GM12878 (cell line): ENCODE measurements at regions not wholly inside any gene's neighbourhood (a gene's known extent, or its start where the extent isn't known, plus 50 kb on each side); places are given as distances from the start of the nearest gene placed in this dataset.

Experiments used
- ATAC-seq: fragments of 200-7000 bp; cut with Tn5 transposase; 3 replicates; pipeline ENCODE4 v1.9.1; 2020; ENCODE audit warnings: mild to moderate bottlenecking, moderate library complexity
- BruUV-seq: library from RNA; stranded (reverse); fragments of 400-500 nt; replicated peaks from 2 replicates; lab custom pipeline; 2021; lab: Mats Ljungman, UMichigan
- CTCF ChIA-PET: fragments of 300-600 bp; sonication (Branson Sonifier 250); formaldehyde crosslinking; extraction: SDS; loops from one replicate; lab custom pipeline; 2021; ENCODE audit warnings: inconsistent platforms; lab: Yijun Ruan, JAX
- POLR2A ChIA-PET: fragments of 350-600 bp; formaldehyde crosslinking; extraction: SDS; loops from one replicate; lab custom pipeline; 2021; ENCODE audit warnings: inconsistent platforms; lab: Charles Lee
- RAD21 ChIA-PET: fragments of 300-600 bp; sonication (Branson Sonifier 250); formaldehyde crosslinking; loops from one replicate; lab custom pipeline; 2023; ENCODE audit warnings: antibody characterized with exemption; ENCODE audit not compliant: unreplicated experiment; lab: Charles Lee
- SMC1A ChIA-PET: fragments of 300-600 bp; sonication (Branson Sonifier 250); formaldehyde crosslinking; loops from one replicate; lab custom pipeline; 2023; ENCODE audit not compliant: unreplicated experiment, uncharacterized antibody; lab: Charles Lee
- DNase-seq: peaks from one replicate; pipeline ENCODE4 v3.0.0-alpha.2; 2011; ENCODE audit warnings: low read depth, low spot score
- FAIRE-seq: peaks from 3 replicates; lab custom pipeline; 2011; peaks lifted over from hg19 to GRCh38; lab: Jason Lieb, UNC
- H2AFZ ChIP-seq: 2 replicates; pipeline ENCODE4 v1.6.0; 2011; ENCODE audit warnings: low read depth, low read length, control low read depth; ENCODE audit not compliant: control insufficient read depth
- H3K27ac ChIP-seq: 2 replicates; pipeline ENCODE4 v1.5.1; 2011; ENCODE audit warnings: control low read depth; ENCODE audit not compliant: control insufficient read depth, insufficient read depth
- H3K27me3 ChIP-seq, 2 experiments: replicated peaks in 1 of 2; 2 replicates each; pipeline versions ENCODE4 v1.6.0 to v1.6.1; 2011; ENCODE audit warnings: low read length in 1 of 2; ENCODE audit not compliant: control insufficient read depth in 2 of 2, insufficient read depth in 2 of 2
- H3K36me3 ChIP-seq, 2 experiments: 2 replicates each; pipeline ENCODE4 v1.5.1; 2011; ENCODE audit warnings: low read length in 1 of 2; ENCODE audit not compliant: control insufficient read depth in 2 of 2, insufficient read depth in 2 of 2
- H3K4me1 ChIP-seq: 2 replicates; pipeline ENCODE4 v1.6.1; 2011; ENCODE audit warnings: mild to moderate bottlenecking, low read length, moderate library complexity, mixed read lengths; ENCODE audit not compliant: control insufficient read depth, insufficient read depth
- H3K4me2 ChIP-seq: 2 replicates; pipeline ENCODE4 v1.6.0; 2011; ENCODE audit warnings: control low read depth; ENCODE audit not compliant: control insufficient read depth, insufficient read depth
- H3K4me3 ChIP-seq: fragments of 200-600 bp; sonication (generic); 2 replicates; pipeline ENCODE4 v1.5.1; 2016
- H3K79me2 ChIP-seq: 2 replicates; pipeline ENCODE4 v1.6.0; 2011; ENCODE audit warnings: low read length; ENCODE audit not compliant: control insufficient read depth, insufficient read depth
- H3K9ac ChIP-seq: 2 replicates; pipeline ENCODE4 v1.8.0; 2011; ENCODE audit warnings: low read length, control low read depth, mixed read lengths; ENCODE audit not compliant: control insufficient read depth, insufficient read depth
- H3K9me3 ChIP-seq: replicated peaks from 3 replicates; pipeline ENCODE4 v1.5.1; 2011; ENCODE audit warnings: mild to moderate bottlenecking, low read length; ENCODE audit not compliant: control insufficient read depth, insufficient read depth
- H4K20me1 ChIP-seq: 2 replicates; pipeline ENCODE4 v1.6.0; 2011; ENCODE audit not compliant: control insufficient read depth, insufficient read depth
- BMI1 ChIP-seq: fragments of 450-650 bp; IDR thresholded peaks from 2 replicates; pipeline ENCODE4 v1.6.1; 2016; ENCODE audit warnings: mild to moderate bottlenecking, moderate library complexity, borderline replicate concordance
- EED ChIP-seq: sonication (generic); IDR thresholded peaks from 2 replicates; pipeline ENCODE4 v1.6.1; 2016; ENCODE audit warnings: antibody characterized with exemption, low read depth
- GABPA ChIP-seq: IDR thresholded peaks from 2 replicates; pipeline ENCODE4 v1.6.1; 2014; ENCODE audit warnings: antibody characterized with exemption, low read depth, mild to moderate bottlenecking, inconsistent platforms
- IRF4 ChIP-seq: IDR thresholded peaks from 2 replicates; pipeline ENCODE4 v1.6.1; 2011; ENCODE audit warnings: low read depth, low read length
- KLF5 ChIP-seq: fragments of 450-650 bp; IDR thresholded peaks from 2 replicates; pipeline ENCODE4 v1.6.1; 2014; ENCODE audit warnings: mild to moderate bottlenecking; ENCODE audit not compliant: partially characterized antibody
- MXI1 ChIP-seq: fragments of 150-350 bp; IDR thresholded peaks from 2 replicates; pipeline ENCODE4 v1.6.1; 2011; ENCODE audit warnings: low read depth, mild to moderate bottlenecking, inconsistent platforms, low read length, improper control_type of control experiment
- NR2F1 ChIP-seq: fragments of 450-650 bp; conservative IDR thresholded peaks from 2 replicates; pipeline ENCODE4 v1.6.1; 2017; ENCODE audit warnings: mild to moderate bottlenecking
- NRF1 ChIP-seq: conservative IDR thresholded peaks from 2 replicates; pipeline ENCODE4 v1.6.1; 2011; ENCODE audit warnings: mild to moderate bottlenecking, low read depth, low read length, improper control_type of control experiment
- POU2F2 ChIP-seq: IDR thresholded peaks from 3 replicates; pipeline ENCODE4 v1.6.1; 2011; ENCODE audit warnings: low read depth, mild to moderate bottlenecking, low read length, borderline replicate concordance
- SMC3 ChIP-seq: IDR thresholded peaks from 2 replicates; pipeline ENCODE4 v1.6.1; 2011; ENCODE audit warnings: low read length, improper control_type of control experiment, borderline replicate concordance
- SUZ12 ChIP-seq: fragments of 200-600 bp; sonication (generic); IDR thresholded peaks from one replicate; pipeline ENCODE4 v1.6.1; 2018; ENCODE audit warnings: antibody characterized with exemption, mild to moderate bottlenecking; ENCODE audit not compliant: unreplicated experiment
- TCF3 ChIP-seq: IDR thresholded peaks from 2 replicates; pipeline ENCODE4 v1.6.1; 2012; ENCODE audit warnings: low read depth, mild to moderate bottlenecking, low read length, borderline replicate concordance; ENCODE audit not compliant: insufficient read depth
- YBX1 ChIP-seq: fragments of 450-650 bp; IDR thresholded peaks from 2 replicates; pipeline ENCODE4 v1.6.1; 2016; ENCODE audit warnings: antibody characterized with exemption
- YY1 ChIP-seq: IDR thresholded peaks from 2 replicates; pipeline ENCODE4 v1.6.1; 2011; ENCODE audit warnings: low read depth, mild to moderate bottlenecking, low read length
- ZNF24 ChIP-seq: fragments of 450-650 bp; IDR thresholded peaks from 2 replicates; pipeline ENCODE4 v1.6.1; 2017; ENCODE audit warnings: antibody characterized with exemption, mild to moderate bottlenecking
- ZNF274 ChIP-seq: IDR thresholded peaks from one replicate; pipeline ENCODE4 v1.8.0; 2011; ENCODE audit not compliant: insufficient read length, insufficient read depth
- WGBS: methylation state at CpG from one replicate; pipeline ENCODE4 v1.1.6; 2016; ENCODE audit warnings: low lambda C conversion rate; ENCODE audit not compliant: insufficient replicate concordance, insufficient coverage; ENCODE audit errors: missing lambda C conversion rate; 5-methylcytosine and 5-hydroxymethylcytosine counted together
- in situ Hi-C: fragments of 300-500 bp; cut with MboI; formaldehyde crosslinking; loops from 9 replicates; pipeline ENCODE4 v1.14.3; 2018; ENCODE audit warnings: mixed read lengths
- intact Hi-C: fragments of 100-400 bp; cut with micrococcal nuclease; formaldehyde crosslinking; loops from one replicate; pipeline ENCODE4 v1.14.2; 2022; ENCODE audit not compliant: unreplicated experiment
- TF ChIP-seq, protein P1 (sequence below): fragments of 450-650 bp; IDR thresholded peaks from 2 replicates; pipeline ENCODE4 v1.6.1; 2016; ENCODE audit warnings: mild to moderate bottlenecking, moderate library complexity, borderline replicate concordance

DNA sequence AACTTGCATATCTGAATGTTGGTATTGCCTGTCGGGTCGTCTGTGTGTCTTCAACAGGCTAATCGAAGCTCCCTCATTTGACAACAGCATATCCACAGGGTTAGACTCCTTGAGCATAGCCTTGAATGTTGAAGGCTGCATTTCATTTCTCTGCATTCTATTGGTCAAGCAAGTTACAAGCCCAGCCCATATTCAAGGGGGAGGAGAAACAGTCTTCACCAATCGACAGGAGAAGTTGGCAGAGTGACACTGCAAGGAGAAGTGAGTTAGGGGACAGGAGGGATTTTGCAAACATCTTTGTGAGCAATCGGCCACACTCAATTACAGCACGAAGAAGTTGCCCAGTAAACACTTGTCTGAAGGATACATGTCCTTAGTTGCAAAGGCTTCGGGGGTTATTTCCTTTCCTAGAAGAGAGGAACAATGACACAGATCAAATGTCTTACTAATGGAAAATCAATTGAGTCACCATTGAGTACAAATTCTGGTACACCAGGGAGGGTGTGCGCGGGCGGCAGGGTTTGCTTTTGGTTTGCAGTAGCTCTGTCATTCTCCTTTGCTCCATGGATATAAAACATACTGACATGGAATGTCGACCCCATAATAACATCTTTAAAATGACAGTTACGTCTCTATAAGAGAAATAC is 60.6 kb upstream of the NT5E start:
- TF ChIP-seq KLF5 (no peak), POU2F2 (no peak), SMC3 (no peak), YBX1 (no peak), NR2F1 (no peak), EED (no peak), GABPA (no peak), SUZ12 (no peak), BMI1 (no peak), YY1 (no peak), TCF3 (no peak), IRF4 (no peak), ZNF24 (no peak), NRF1 (no peak), ZNF274 (no peak), MXI1 (no peak)
- TF ChIP-seq, protein P1, sequence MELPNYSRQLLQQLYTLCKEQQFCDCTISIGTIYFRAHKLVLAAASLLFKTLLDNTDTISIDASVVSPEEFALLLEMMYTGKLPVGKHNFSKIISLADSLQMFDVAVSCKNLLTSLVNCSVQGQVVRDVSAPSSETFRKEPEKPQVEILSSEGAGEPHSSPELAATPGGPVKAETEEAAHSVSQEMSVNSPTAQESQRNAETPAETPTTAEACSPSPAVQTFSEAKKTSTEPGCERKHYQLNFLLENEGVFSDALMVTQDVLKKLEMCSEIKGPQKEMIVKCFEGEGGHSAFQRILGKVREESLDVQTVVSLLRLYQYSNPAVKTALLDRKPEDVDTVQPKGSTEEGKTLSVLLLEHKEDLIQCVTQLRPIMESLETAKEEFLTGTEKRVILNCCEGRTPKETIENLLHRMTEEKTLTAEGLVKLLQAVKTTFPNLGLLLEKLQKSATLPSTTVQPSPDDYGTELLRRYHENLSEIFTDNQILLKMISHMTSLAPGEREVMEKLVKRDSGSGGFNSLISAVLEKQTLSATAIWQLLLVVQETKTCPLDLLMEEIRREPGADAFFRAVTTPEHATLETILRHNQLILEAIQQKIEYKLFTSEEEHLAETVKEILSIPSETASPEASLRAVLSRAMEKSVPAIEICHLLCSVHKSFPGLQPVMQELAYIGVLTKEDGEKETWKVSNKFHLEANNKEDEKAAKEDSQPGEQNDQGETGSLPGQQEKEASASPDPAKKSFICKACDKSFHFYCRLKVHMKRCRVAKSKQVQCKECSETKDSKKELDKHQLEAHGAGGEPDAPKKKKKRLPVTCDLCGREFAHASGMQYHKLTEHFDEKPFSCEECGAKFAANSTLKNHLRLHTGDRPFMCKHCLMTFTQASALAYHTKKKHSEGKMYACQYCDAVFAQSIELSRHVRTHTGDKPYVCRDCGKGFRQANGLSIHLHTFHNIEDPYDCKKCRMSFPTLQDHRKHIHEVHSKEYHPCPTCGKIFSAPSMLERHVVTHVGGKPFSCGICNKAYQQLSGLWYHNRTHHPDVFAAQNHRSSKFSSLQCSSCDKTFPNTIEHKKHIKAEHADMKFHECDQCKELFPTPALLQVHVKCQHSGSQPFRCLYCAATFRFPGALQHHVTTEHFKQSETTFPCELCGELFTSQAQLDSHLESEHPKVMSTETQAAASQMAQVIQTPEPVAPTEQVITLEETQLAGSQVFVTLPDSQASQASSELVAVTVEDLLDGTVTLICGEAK, result no peak
- no TSS peak for BruUV-seq
- WGBS, result 54% methylated on average over 12 of the region's 12 CpGs
- intact Hi-C loops, result no loop called here
- H3K4me2 ChIP-seq, result no peak overlapping the region
- H3K27me3 ChIP-seq, result no peaks in the 10 kb centered on the region
- H3K4me1 ChIP-seq, result no peaks in the 10 kb centered on the region
- H3K36me3 ChIP-seq, result no peaks in the 10 kb centered on the region
- ATAC-seq (no peak), DNase-seq (no peak), FAIRE-seq (no peak)
- H2AFZ ChIP-seq, result no peak overlapping the region
- no peaks in the 10 kb centered on the region for H3K9me3 ChIP-seq
- H3K9ac ChIP-seq, result no peak overlapping the region
- H3K4me3 ChIP-seq, result no peak overlapping the region
- SMC1A ChIA-PET, result interaction anchor here (1.1 to 1.9 kb wide), 4 partner anchors 11 to 94 kb away, joined by 3 to 9 read pairs (median 4); no protein-coding TSS in a partner anchor
- RAD21 ChIA-PET, result interaction anchor here (0.9 kb wide), 1 partner anchor 147 kb away, joined by 3 read pairs; no protein-coding TSS in a partner anchor
- no peak overlapping the region for H3K27ac ChIP-seq
- H4K20me1 ChIP-seq, result no peaks in the 10 kb centered on the region
- in situ Hi-C loops, result no loop called here
- POLR2A ChIA-PET, result interaction anchor here (0.9 kb wide), 1 partner anchor 60 kb away, joined by 3 read pairs; the partner anchor contains the start of gene NT5E
- no peaks in the 10 kb centered on the region for H3K79me2 ChIP-seq
- CTCF ChIA-PET, result interaction anchor here (0.7 to 2.6 kb wide), 4 partner anchors 12 to 94 kb away, joined by 3 to 9 read pairs (median 3); no protein-coding TSS in a partner anchor
